Parathyroid adenoma (tissue), 2 donors: ENCODE measurements at regions not wholly inside any gene's neighbourhood (a gene's known extent, or its start where the extent isn't known, plus 50 kb on each side); places are given as distances from the start of the nearest gene placed in this dataset.

Source experiments
- H2AFZ ChIP-seq: fragments of 300-600 bp; sonication (generic); one replicate; pipeline ENCODE4 v1.7.0; 2017; ENCODE audit warnings: antibody characterized with exemption, mild to moderate bottlenecking
- H3K27ac ChIP-seq: fragments of 300-600 bp; sonication (generic); one replicate; pipeline ENCODE4 v1.7.0; 2017
- H3K27me3 ChIP-seq: fragments of 300-600 bp; sonication (generic); one replicate; pipeline ENCODE4 v1.7.0; 2017; ENCODE audit warnings: low read length; ENCODE audit not compliant: control insufficient read depth, insufficient read depth
- H3K36me3 ChIP-seq: fragments of 300-600 bp; sonication (generic); one replicate; pipeline ENCODE4 v1.7.0; 2017; ENCODE audit warnings: low read length; ENCODE audit not compliant: control insufficient read depth, insufficient read depth
- H3K4me1 ChIP-seq: fragments of 300-600 bp; sonication (generic); one replicate; pipeline ENCODE4 v1.7.0; 2017; ENCODE audit warnings: control low read depth
- H3K4me2 ChIP-seq: fragments of 300-600 bp; sonication (generic); one replicate; pipeline ENCODE4 v1.7.0; 2017; ENCODE audit warnings: low read length
- H3K4me3 ChIP-seq: fragments of 300-600 bp; sonication (generic); one replicate; pipeline ENCODE4 v1.7.0; 2017; ENCODE audit warnings: low read depth, low read length
- H3K79me2 ChIP-seq: fragments of 300-600 bp; sonication (generic); one replicate; pipeline ENCODE4 v1.7.0; 2017; ENCODE audit warnings: control low read depth
- H3K9ac ChIP-seq: fragments of 300-600 bp; sonication (generic); one replicate; pipeline ENCODE4 v1.7.0; 2017; ENCODE audit warnings: mild to moderate bottlenecking
- H3K9me3 ChIP-seq: fragments of 300-600 bp; sonication (generic); one replicate; pipeline ENCODE4 v1.7.0; 2017; ENCODE audit warnings: low read length; ENCODE audit not compliant: control insufficient read depth
- TF ChIP-seq, protein P1 (sequence below): fragments of 300-600 bp; sonication (generic); IDR thresholded peaks from one replicate; pipeline ENCODE4 v1.7.0; 2017; ENCODE audit warnings: antibody characterized with exemption, mild to moderate bottlenecking
- donor health status: primary hyperparathyroidism.

DNA sequence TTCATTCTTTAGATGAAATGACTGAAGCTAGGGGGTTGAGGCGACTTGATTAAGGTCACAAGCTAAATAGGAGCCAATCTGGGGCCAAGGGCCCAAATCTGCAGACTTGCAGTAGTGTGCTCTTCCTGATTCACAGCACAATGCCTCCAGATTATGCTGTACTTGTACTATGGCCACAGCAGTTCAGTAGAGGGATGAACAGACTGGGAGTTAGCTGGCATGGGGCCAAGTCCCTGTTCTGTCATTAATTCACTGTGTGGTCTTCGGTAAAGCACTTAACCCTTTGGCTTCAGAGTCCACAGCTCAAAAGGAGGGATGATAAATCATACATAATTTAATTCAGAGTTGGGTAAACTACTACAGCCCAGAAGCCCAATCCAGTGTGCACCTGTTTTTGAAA lies 196.8 kb downstream of the XPNPEP1 start:
- Histone ChIP-seq H2AFZ (no peak overlapping the region), H3K27me3 (no peaks in the 10 kb centered on the region), H3K4me2 (no peak overlapping the region), H3K27ac (no peak overlapping the region), H3K9me3 (no peaks in the 10 kb centered on the region), H3K9ac (no peak overlapping the region), H3K4me3 (no peak overlapping the region), H3K4me1 (no peaks in the 10 kb centered on the region), H3K79me2 (no peaks in the 10 kb centered on the region), H3K36me3 (no peaks in the 10 kb centered on the region)
- TF ChIP-seq, protein P1, sequence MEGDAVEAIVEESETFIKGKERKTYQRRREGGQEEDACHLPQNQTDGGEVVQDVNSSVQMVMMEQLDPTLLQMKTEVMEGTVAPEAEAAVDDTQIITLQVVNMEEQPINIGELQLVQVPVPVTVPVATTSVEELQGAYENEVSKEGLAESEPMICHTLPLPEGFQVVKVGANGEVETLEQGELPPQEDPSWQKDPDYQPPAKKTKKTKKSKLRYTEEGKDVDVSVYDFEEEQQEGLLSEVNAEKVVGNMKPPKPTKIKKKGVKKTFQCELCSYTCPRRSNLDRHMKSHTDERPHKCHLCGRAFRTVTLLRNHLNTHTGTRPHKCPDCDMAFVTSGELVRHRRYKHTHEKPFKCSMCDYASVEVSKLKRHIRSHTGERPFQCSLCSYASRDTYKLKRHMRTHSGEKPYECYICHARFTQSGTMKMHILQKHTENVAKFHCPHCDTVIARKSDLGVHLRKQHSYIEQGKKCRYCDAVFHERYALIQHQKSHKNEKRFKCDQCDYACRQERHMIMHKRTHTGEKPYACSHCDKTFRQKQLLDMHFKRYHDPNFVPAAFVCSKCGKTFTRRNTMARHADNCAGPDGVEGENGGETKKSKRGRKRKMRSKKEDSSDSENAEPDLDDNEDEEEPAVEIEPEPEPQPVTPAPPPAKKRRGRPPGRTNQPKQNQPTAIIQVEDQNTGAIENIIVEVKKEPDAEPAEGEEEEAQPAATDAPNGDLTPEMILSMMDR = no peak

DNA sequence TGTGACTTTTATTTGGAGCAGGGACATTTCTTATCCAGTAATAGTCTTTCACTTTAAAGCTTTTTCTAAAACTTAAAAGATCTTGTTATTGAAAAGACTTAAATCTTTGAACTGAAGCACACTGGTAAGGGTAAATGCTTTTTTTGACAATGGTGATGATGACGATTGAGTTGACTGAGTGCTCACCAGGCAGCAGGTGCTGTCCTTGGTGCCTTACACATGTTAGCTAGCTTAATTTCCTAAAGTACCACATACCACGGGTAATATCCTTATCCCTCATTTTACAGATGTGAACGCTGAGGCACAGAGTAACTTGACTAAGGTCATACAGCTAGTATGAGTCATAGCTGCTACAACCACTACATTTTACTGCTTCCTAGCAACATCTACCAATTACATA lies 200.0 kb downstream of the XPNPEP1 start:
- TF ChIP-seq, protein P1 = no peak
- H3K4me2 ChIP-seq = no peak overlapping the region

DNA sequence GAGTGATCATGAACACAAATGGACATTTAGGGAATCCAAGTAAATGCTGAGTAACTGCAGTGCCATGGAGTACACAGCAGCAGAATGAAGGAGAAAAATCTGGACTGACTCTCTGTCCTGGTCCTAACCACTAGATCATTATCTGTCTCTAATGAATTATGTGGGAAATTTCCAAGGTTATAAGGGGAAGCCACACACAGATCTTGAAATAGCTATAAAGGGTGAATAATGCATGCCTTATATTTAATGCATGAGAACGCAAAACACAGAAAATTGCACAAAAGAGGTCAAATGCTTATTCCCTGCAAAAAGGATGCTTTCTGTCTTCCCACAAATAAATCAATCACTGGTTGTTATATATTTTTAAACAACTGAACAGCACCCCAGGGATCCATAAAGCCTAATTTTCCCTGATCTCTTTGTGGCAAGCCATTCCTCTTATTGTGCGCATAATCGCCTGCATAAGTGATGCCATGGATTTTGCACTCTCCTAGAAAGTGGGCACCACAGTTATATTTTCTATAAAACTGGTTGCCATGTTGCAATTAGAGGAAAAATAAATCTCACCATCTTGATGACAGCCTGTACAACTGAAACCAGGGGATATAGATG lies 201.8 kb downstream of the XPNPEP1 start:
- Histone ChIP-seq H3K36me3 (no peaks in the 10 kb centered on the region), H3K4me1 (no peaks in the 10 kb centered on the region), H3K9ac (no peak overlapping the region), H3K4me2 (no peak overlapping the region), H2AFZ (no peak overlapping the region), H3K27ac (no peak overlapping the region), H3K9me3 (no peaks in the 10 kb centered on the region), H3K79me2 (no peaks in the 10 kb centered on the region), H3K4me3 (no peak overlapping the region), H3K27me3 (no peaks in the 10 kb centered on the region)
- TF ChIP-seq, protein P1 = no peak

More for the DNA sequence above, 200.0 kb downstream of the XPNPEP1 start:
- Histone ChIP-seq H3K27ac (no peak overlapping the region), H3K79me2 (no peaks in the 10 kb centered on the region), H3K9me3 (no peaks in the 10 kb centered on the region), H3K9ac (no peak overlapping the region), H3K4me3 (no peak overlapping the region), H2AFZ (no peak overlapping the region), H3K4me1 (no peaks in the 10 kb centered on the region), H3K36me3 (no peaks in the 10 kb centered on the region), H3K27me3 (no peaks in the 10 kb centered on the region)

DNA sequence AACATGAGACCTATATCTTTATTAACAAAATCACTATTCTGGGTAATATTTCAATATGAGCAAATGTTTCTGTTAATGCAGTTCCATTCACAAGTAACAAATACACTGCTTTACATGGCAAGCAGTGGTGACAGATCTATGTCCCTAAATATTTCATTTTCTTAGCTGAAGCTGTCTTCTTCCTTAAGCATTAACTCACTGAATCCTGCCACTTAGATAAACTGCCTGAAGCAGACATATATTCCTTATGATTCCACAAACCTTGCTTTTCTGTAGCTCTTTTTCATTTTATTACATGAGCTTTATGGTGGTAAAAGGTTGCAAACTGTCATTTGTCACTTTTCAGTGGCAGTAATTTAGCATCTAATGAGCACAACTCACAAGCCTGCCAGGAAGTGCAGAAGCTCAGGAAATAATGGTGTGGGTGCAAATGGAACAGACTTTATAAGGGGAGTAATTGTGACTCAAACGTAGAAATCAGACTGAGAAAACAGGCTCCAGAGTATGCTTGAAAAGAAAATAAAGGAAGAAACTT lies 217.2 kb downstream of the XPNPEP1 start:
- H3K9ac ChIP-seq = no peak overlapping the region
- H2AFZ ChIP-seq = no peak overlapping the region
- no peak overlapping the region for H3K4me3 ChIP-seq
- no peaks in the 10 kb centered on the region for H3K27me3 ChIP-seq
- no peaks in the 10 kb centered on the region for H3K4me1 ChIP-seq
- TF ChIP-seq, protein P1 = no peak
- no peaks in the 10 kb centered on the region for H3K9me3 ChIP-seq
- H3K27ac ChIP-seq = no peak overlapping the region
- H3K79me2 ChIP-seq = no peaks in the 10 kb centered on the region
- H3K4me2 ChIP-seq = no peak overlapping the region
- no peaks in the 10 kb centered on the region for H3K36me3 ChIP-seq

DNA sequence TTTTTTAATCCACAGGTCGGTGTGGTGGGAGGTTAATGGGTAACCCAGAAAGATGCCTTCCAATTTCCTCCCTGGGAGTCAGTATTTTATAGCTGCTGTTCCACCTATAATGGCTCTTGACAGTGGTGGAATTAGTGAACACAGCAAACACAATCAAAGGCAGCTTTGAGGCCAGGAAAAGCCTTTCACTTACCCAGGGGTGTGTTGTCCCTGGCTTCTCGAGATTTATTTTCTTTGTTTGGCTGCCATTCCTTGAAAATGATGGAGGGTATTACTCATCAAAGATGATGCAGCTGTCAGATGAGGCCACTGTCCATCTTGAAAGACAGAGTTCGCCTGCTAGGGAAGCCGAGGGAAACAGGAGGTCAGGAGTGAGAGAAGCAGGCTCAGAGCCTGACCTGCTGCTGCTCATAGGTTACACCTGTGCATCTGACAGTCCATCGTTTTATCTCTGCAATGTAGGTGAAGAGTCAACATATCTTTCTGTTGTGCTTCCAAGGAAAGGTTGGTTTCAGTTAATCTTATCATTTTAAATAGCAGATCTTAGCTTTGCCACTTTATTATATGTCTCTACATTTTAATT lies 221.6 kb downstream of the XPNPEP1 start:
- Histone ChIP-seq H3K4me1 (no peaks in the 10 kb centered on the region), H3K9me3 (no peaks in the 10 kb centered on the region), H3K4me2 (no peak overlapping the region), H3K4me3 (no peak overlapping the region), H3K79me2 (no peaks in the 10 kb centered on the region), H3K27ac (no peak overlapping the region), H3K36me3 (no peaks in the 10 kb centered on the region), H3K9ac (no peak overlapping the region), H2AFZ (no peak overlapping the region), H3K27me3 (no peaks in the 10 kb centered on the region)
- TF ChIP-seq, protein P1 = no peak
